Adrenal gland (tissue), 9 donors: ENCODE measurements at regions not wholly inside any gene's neighbourhood (a gene's known extent, or its start where the extent isn't known, plus 50 kb on each side); places are given as distances from the start of the nearest gene placed in this dataset.
A peak's percentile ranks its signal among the peaks of the same experiment; 100 is the strongest.

Experiments used
- DNase-seq, 7 donors: peaks; one replicate each; pipeline ENCODE4 v3.0.0-alpha.2; 2019 to 2020
- H3K27ac ChIP-seq, 5 donors: fragments of 200-600 bp; sonication (generic) in 4 of 5; 1 replicate in 3 of 5; 2 replicates in 2 of 5; pipeline versions ENCODE4 v1.5.1 to v1.8.0; 2016 to 2020; ENCODE audit warnings: mild to moderate bottlenecking in 1 of 5
- H3K27me3 ChIP-seq: fragments of 200-600 bp; 2 replicates; pipeline ENCODE4 v1.8.0; 2021
- H3K36me3 ChIP-seq, 2 donors: fragments of 200-600 bp; replicated peaks in 1 of 2; 1 replicate in 1 of 2; 2 replicates in 1 of 2; pipeline versions ENCODE4 v1.5.1 to v1.8.0; 2018 to 2022
- H3K4me1 ChIP-seq, 2 donors: fragments of 200-600 bp; replicated peaks in 1 of 2; 1 replicate in 1 of 2; 2 replicates in 1 of 2; pipeline versions ENCODE4 v1.5.1 to v1.8.0; 2018 to 2021
- H3K4me3 ChIP-seq, 4 donors: fragments of 200-600 bp; sonication (generic) in 3 of 4; one replicate each; pipeline ENCODE4 v1.5.1; 2016 to 2018
- H3K9me3 ChIP-seq, 3 donors: fragments of 200-600 bp; sonication (generic) in 1 of 3; replicated peaks in 1 of 3; 1 replicate in 2 of 3; 2 replicates in 1 of 3; pipeline versions ENCODE4 v1.5.1 to v1.8.0; 2016 to 2021
- CTCF ChIP-seq, 6 experiments: fragments of 450-650 bp in 4 of 6; fragments of 200-600 bp in 2 of 6; sonication (generic) in 1 of 6; IDR thresholded peaks; 1 replicate in 5 of 6; 2 replicates in 1 of 6; pipeline versions ENCODE4 v1.5.1 to v1.8.0; 2016 to 2021; ENCODE audit warnings: antibody characterized with exemption in 6 of 6, mild to moderate bottlenecking in 2 of 6, moderate library complexity in 1 of 6
- POLR2A ChIP-seq, 2 donors: fragments of 450-650 bp; IDR thresholded peaks; one replicate each; pipeline ENCODE4 v1.6.1; 2017; ENCODE audit warnings: antibody characterized with exemption in 2 of 2, mild to moderate bottlenecking in 2 of 2, moderate library complexity in 1 of 2
- WGBS, 4 donors: extraction: QIAGEN DNeasy Blood & Tissue Kit in 2 of 4; methylation state at CpG; one replicate each; pipeline versions ENCODE4 v1.1.5 to v1.1.7; 2013 to 2017; 5-methylcytosine and 5-hydroxymethylcytosine counted together
- intact Hi-C, 2 donors: fragments of 100-400 bp; cut with DNase I; formaldehyde crosslinking; loops; one replicate each; pipeline versions ENCODE4 v1.14.1 to v1.15.0; 2022 to 2023
- donor health status: healthy with polysubstance abuse.
- donor health status: Bipolar disorder and iron deficiency.
- donor health status: DM: yes; HTN: yes; CAD: no.
- donor health status: DM: no; HTN: no; CAD: no.
- donor health status: DM: no; HTN: no; CAD: no.

DNA sequence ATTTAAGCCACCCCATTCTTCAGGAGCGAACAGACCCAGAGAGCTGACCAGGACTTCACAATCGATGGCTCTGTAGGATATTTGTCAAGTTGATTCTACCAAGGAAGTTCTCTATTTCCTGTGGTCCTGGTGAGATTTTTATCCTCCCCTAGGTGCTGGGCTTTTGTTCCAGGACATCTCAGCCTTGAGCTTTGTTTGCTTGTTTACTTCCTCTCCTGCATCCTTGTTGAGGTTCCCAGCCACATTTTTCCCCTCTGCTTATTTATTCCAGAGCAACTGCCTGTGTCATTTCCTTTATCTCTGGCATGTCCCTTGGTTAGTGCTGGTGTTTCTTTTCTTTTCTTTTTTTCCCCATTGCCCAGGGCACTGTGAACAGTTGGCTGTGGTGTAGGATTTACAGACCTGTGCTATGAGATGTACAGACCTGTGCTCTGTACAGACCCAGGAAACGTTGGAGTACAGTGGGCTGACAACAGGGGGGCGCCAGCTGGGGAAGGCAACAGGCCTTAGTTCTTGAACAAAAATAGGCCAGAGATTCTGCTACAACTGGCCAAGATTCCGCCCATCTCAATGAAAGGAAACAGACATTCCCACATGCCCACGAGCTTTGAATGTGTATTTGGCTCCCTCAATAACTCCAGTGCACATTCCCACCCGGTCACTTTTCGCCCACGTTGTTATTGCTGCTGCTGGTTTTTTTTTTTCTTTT, 235.9 kb upstream of the DDI1 start:
- TF ChIP-seq CTCF (IDR thresholded peaks at IDR 0.05), result no peak
- TF ChIP-seq POLR2A (IDR thresholded peaks at IDR 0.05), result no peak

GRCh38 chr11:103803062-103803461, 233.4 kb upstream of the DDI1 start:
- H3K4me3 ChIP-seq, result no peak overlapping the region
- no peaks in the 10 kb centered on the region for H3K9me3 ChIP-seq
- no peak for DNase-seq
- H3K4me1 ChIP-seq, result peaks cover 0 to 9% of the 10 kb centered on the region in 2 donors
- no peak overlapping the region for H3K27ac ChIP-seq
- no peaks in the 10 kb centered on the region for H3K36me3 ChIP-seq
- intact Hi-C loops, result no loop called here
- WGBS, 4 donors, result 90 to 96% (median 91%) methylated on average over 3 of the region's 3 CpGs
- TF ChIP-seq CTCF (IDR thresholded peaks at IDR 0.05) (no peak), POLR2A (IDR thresholded peaks at IDR 0.05) (no peak)
- no peaks in the 10 kb centered on the region for H3K27me3 ChIP-seq

More for the DNA sequence above, 235.9 kb upstream of the DDI1 start:
- peak overlapping the region in 2 of 5 donors; percentile 14 to 19 for H3K27ac ChIP-seq
- peak in 4 of 7 donors; percentile 4 to 52 (median 22) for DNase-seq
- intact Hi-C loops, result no loop called here
- H3K36me3 ChIP-seq, result no peaks in the 10 kb centered on the region
- no peaks in the 10 kb centered on the region for H3K27me3 ChIP-seq
- no peaks in the 10 kb centered on the region for H3K9me3 ChIP-seq
- WGBS, 4 donors, result 61 to 69% (median 68%) methylated on average over 9 of the region's 9 CpGs
- no peak overlapping the region for H3K4me3 ChIP-seq
- H3K4me1 ChIP-seq, result peaks cover 0 to 3% of the 10 kb centered on the region in 2 donors

DNA sequence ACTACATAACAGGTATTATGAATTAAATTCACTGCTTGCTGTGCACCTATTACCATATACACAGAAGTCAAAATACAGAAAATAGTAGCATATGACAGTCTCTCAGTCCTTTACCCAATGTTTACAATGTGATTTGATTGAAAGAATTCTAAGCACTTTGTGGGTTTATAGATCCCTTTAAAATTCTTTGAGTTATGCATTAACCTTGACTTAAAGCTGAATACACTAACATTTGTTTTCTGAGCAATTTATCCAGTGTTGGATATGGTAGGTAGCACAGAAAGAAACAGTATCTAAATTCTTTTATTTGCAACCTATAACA, 230.8 kb upstream of the DDI1 start:
- Histone ChIP-seq H3K27ac (no peak overlapping the region), H3K9me3 (no peaks in the 10 kb centered on the region), H3K4me1 (peaks cover 0 to 9% of the 10 kb centered on the region in 2 donors), H3K36me3 (no peaks in the 10 kb centered on the region), H3K4me3 (no peak overlapping the region), H3K27me3 (no peaks in the 10 kb centered on the region)
- TF ChIP-seq CTCF (IDR thresholded peaks at IDR 0.05) (no peak), POLR2A (IDR thresholded peaks at IDR 0.05) (no peak)
- intact Hi-C loops, result no loop called here
- no peak for DNase-seq

DNA sequence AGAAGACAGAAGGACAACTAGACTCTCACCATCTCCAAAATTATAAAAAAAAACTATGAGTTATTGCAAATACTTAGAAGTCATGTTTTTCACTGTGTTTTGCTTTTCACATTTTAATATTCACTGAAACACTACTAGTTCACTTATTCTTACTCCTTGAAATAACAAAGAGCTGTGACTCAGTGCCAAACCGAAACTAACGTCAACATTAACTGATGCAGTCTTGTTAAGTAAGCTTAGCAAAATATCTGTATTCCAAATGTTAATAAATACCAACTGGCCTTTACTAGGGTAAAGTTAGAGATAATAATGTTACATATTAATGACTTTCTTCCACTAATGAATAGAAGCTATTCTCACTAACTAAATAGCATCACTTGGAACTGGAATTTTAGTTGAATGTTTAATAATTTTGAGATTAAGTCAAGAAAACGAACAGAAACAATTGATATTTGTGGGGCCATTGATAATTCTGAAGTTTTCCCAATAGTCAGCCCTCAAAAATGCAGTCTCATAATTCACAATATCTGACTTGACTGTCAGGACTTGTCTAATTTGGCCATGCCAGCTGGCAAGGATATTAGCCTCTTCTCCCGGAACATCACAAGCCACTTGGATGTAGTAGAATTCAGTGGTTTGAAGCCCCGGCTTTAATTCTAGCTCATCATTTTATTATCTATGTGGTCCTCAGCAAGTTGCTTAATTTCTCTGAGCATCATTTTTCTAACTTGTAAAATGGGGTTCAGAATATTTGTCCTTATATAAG, 230.1 kb upstream of the DDI1 start:
- H3K4me1 ChIP-seq, result peaks cover 0 to 9% of the 10 kb centered on the region in 2 donors
- intact Hi-C loops, result no loop called here
- WGBS, 4 donors, result 47 to 60% (median 55%) methylated on average over 5 of the region's 5 CpGs
- no peaks in the 10 kb centered on the region for H3K36me3 ChIP-seq
- no peaks in the 10 kb centered on the region for H3K27me3 ChIP-seq
- H3K27ac ChIP-seq, result peak overlapping the region in 1 of 5 donors; percentile 2
- DNase-seq, result peak in 2 of 7 donors; percentile 16 to 24
- H3K4me3 ChIP-seq, result peak overlapping the region in 1 of 4 donors; percentile 28
- TF ChIP-seq CTCF (IDR thresholded peaks at IDR 0.05) (no peak), POLR2A (IDR thresholded peaks at IDR 0.05) (no peak)
- no peaks in the 10 kb centered on the region for H3K9me3 ChIP-seq
